Activated CD4-positive, alpha-beta T cell treated with anti-CD3 and anti-CD28 coated beads, Interleukin-2, amount 50 U/mL, for 48 hours (primary cell): ENCODE measurements at regions not wholly inside any gene's neighbourhood (a gene's known extent, or its start where the extent isn't known, plus 50 kb on each side); places are given as distances from the start of the nearest gene placed in this dataset.

Source experiments
- DNase-seq, 2 experiments: peaks; one replicate each; pipeline ENCODE4 v3.0.0-alpha.2; 2020

- DNase-seq, result no peak
Measured at GRCh38 chr5:93158841-93159240, 422.2 kb downstream of the NR2F1-AS1 start.

GRCh38 chr5:93156566-93156965 is 424.5 kb downstream of the NR2F1-AS1 start:
- DNase-seq, result no peak

GRCh38 chr5:93154535-93154934 is 426.5 kb downstream of the NR2F1-AS1 start:
- DNase-seq, result no peak

- DNase-seq, result no peak
Measured at GRCh38 chr5:93153461-93153860, 427.6 kb downstream of the NR2F1-AS1 start.

GRCh38 chr5:93151896-93152295 is 429.1 kb downstream of the NR2F1-AS1 start:
- DNase-seq, result no peak

GRCh38 chr5:93151121-93151520 is 429.9 kb downstream of the NR2F1-AS1 start:
- DNase-seq, result no peak

- no peak for DNase-seq
Measured at GRCh38 chr5:93150311-93151012, 430.6 kb downstream of the NR2F1-AS1 start.

GRCh38 chr5:93145767-93146166 is 435.3 kb downstream of the NR2F1-AS1 start:
- DNase-seq, result no peak

GRCh38 chr5:93145019-93145418 is 436.0 kb downstream of the NR2F1-AS1 start:
- no peak for DNase-seq

- no peak for DNase-seq
Measured at GRCh38 chr5:93141969-93142368, 439.1 kb downstream of the NR2F1-AS1 start.

- no peak for DNase-seq
Measured at GRCh38 chr5:93130624-93131490, 450.2 kb downstream of the NR2F1-AS1 start.

GRCh38 chr5:93126634-93127033 is 454.4 kb downstream of the NR2F1-AS1 start:
- DNase-seq, result no peak

GRCh38 chr5:93123127-93123526 is 457.9 kb downstream of the NR2F1-AS1 start:
- DNase-seq, result no peak

- DNase-seq, result no peak
Measured at GRCh38 chr5:93122446-93122845, 458.6 kb downstream of the NR2F1-AS1 start.

GRCh38 chr5:93120771-93121170 is 460.2 kb downstream of the NR2F1-AS1 start:
- DNase-seq, result no peak

- DNase-seq, result no peak
Measured at GRCh38 chr5:93120051-93120450, 461.0 kb downstream of the NR2F1-AS1 start.

- no peak for DNase-seq
Measured at GRCh38 chr5:93117751-93118531, 463.1 kb downstream of the NR2F1-AS1 start.

GRCh38 chr5:93107805-93108520 is 473.1 kb downstream of the NR2F1-AS1 start:
- no peak for DNase-seq

- DNase-seq, result no peak
Measured at GRCh38 chr5:93107141-93107540, 473.9 kb downstream of the NR2F1-AS1 start.

GRCh38 chr5:93101661-93102060 is 479.4 kb downstream of the NR2F1-AS1 start:
- DNase-seq, result no peak

GRCh38 chr5:93100976-93101375 is 480.0 kb downstream of the NR2F1-AS1 start:
- DNase-seq, result no peak

GRCh38 chr5:93100428-93100827 is 480.6 kb downstream of the NR2F1-AS1 start:
- no peak for DNase-seq

GRCh38 chr5:93099902-93100347 is 481.1 kb downstream of the NR2F1-AS1 start:
- no peak for DNase-seq
